Hindlimb muscle (tissue), 1 donor: ENCODE measurements at regions not wholly inside any gene's neighbourhood (a gene's known extent, or its start where the extent isn't known, plus 50 kb on each side); places are given as distances from the start of the nearest gene placed in this dataset.

ENCODE experiments used
- DNase-seq: peaks from one replicate; pipeline ENCODE4 v3.0.0-alpha.2; 2013

DNA sequence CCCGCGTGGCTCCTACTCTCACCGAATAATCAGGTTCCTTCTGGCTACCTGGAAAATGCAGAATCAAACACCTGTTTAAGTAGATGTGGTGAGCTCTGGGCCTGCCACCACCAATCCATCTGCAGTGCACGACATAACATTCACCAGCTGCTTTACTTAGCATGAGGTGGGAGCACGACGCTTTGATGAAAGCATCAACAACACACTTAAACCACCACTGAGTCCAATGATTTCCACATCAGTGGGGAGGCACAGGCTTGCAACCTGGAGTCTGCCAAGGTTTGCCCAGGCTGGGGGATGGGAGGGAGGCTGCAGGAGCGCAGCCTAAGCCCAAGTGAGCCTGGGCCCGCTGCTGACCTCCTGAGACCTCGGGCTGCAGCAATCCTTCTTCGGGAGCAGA lies 415.5 kb downstream of the MEIS1 start:
- DNase-seq, result no peak

DNA sequence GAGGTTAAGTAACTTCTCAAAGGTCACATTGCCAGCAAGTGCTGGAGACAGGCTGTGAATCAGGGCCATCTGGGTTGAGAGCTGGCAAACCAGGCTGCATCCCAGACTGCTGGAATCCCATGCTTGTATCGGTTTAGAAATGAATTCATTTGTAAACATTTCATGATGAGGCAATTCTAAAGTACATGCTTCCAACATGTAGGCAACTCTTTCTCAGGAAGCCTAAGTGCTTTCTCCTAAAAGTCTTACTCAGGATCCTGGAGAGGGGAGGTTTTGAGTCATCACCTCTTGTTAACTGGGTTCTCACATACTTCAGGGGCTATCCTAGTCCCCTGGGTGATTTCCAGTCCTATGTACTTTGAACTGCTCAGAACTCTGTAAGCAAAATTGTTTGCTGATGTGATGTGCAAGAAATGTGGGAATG lies 416.5 kb downstream of the MEIS1 start:
- DNase-seq, result no peak

DNA sequence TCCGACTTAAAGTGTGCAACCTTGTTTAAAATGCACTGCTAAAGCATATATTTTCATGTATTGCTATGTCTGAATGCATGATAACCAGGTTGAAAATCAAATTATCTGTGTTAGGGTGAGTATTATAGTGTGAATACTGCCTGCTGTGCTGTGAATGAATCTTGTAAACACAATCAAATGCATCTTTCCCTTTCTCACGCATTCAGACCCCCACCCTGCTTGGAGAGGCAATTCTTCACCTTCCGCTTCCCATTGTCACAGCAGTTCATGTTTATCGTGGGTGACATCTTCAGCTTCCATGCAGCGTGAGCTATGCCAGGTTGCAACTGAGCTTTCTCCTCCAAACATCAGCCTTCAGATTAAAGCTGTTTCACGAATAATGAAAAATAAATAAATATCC lies 418.0 kb downstream of the MEIS1 start:
- no peak for DNase-seq

DNA sequence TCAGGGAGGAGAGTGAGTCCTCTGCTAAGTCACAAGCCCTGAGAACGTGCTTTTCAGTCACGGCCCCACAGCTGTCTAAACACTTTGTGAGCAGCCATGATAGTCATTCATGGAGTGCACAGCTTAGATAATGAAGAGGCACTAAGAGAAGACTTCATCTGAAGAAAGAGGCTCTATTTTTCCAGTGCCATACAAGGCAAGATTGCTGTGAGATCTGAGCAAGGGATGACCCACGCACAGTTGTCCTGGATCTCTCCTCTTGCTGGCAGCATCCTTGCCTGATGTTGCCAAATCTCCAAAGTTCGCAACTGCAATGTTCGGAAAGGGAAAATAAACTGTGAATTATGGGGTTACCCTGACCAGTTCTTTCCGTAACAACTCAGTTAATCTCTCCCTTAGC lies 418.7 kb downstream of the MEIS1 start:
- DNase-seq, result no peak

DNA sequence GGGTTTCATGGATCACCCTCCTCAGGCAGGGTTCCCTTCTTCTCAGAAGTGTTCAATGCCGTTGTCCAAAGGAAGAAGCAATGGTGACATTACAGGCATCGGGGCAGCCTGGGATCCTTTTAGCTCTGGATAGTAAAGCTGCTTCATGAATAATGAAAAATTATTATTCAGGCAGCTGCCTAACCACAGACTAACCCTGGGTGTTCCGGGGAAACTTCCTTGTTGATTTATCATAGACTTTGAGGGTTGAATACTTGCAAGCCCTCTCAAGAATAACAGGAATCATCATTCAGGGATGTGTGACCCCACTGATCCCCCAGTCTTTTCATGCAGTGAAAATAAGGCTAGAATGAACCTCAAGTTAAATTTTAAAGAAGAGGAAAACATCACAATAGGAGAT lies 419.4 kb downstream of the MEIS1 start:
- DNase-seq, result no peak

GRCh38 chr2:66862885-66863650 lies 428.1 kb downstream of the MEIS1 start:
- DNase-seq, result peak; percentile 21

DNA sequence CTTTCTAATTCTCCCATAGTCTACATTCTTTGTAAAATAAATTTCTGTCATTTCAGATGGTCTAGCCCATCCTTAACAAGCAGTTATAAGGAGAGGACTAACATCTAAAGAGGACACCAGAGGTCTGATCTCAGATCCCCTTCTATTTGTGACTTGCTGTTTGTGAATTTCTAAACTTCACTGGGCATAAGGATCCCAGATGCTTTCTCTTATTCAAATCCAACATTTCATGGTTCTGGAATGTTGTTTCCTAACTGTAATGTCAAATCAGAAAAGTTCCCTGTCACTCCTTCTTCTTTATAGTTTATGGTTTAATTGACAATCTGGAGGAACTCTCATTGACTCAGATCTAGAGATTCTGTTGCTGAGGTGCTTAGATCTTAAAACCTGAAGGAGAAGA lies 430.2 kb downstream of the MEIS1 start:
- no peak for DNase-seq

DNA sequence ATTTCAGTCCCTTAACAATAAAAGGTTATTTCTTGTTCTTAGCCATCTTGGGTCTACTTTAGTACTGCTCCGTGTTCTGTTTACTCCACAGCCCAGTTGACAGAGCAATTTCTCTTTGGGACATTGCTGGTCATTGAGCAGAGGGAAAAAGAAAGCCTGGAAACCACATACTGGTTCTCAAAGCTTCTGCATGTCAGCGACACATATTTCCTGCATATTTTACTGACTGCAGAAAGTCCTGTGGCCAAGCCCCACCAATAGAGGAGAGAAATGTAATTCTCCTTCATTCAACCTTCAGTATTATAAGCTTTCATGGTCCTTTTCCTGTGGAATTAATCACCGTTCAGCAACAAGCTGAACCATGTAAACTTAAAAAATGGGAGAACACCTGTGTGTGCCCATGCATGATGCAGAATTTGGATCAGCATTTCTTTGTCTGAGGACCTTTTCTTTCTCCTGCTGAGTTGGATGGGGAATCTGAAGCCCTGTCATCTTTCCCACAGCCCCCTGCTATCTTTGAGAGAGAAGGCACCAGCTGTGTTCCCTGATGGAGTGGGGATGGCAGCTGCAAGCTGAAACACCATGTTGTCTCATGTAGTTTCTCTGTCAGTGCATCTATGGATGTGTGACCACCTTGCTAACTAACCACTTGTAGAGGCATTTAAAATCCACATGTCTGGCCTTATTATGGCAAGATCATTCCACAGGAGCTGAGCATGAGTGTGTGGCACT lies 431.6 kb downstream of the MEIS1 start:
- no peak for DNase-seq

DNA sequence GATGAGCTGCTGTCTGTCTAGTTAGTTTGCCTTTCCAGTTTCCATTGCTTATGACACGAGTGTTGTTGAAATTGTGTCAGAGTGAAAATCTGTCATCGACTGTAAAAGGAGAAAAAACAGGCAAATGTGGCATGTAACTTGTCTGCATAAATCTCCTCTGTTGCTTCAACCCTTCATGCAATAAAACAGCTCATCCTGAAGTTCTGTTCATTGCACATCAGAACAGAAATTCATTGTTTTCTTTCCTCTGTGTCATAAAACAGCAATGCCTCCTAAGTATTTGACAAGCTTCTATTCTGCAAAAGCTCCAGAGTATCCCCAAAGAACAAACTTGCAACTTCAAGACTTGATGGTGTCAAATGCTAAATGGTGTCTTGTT lies 432.1 kb downstream of the MEIS1 start:
- DNase-seq, result no peak

DNA sequence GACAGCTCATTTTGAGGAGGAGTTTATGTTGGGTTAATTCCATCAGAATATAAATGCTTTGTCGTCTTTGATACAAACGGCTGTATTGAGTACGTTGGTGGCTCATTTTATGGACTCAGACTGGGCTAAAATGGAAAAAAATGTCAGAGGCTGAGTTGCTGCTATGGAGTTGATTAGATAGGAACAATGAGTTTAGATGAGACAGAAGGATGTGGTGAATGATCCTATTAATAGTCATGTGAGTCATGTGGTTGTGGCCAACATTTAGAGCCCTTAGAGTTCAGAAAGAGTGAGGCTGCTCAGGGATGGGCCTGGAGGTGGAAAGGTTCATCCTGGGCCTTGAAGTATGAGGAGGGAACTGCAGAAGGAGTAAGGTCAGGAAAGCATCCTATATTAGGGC lies 434.2 kb downstream of the MEIS1 start:
- no peak for DNase-seq

DNA sequence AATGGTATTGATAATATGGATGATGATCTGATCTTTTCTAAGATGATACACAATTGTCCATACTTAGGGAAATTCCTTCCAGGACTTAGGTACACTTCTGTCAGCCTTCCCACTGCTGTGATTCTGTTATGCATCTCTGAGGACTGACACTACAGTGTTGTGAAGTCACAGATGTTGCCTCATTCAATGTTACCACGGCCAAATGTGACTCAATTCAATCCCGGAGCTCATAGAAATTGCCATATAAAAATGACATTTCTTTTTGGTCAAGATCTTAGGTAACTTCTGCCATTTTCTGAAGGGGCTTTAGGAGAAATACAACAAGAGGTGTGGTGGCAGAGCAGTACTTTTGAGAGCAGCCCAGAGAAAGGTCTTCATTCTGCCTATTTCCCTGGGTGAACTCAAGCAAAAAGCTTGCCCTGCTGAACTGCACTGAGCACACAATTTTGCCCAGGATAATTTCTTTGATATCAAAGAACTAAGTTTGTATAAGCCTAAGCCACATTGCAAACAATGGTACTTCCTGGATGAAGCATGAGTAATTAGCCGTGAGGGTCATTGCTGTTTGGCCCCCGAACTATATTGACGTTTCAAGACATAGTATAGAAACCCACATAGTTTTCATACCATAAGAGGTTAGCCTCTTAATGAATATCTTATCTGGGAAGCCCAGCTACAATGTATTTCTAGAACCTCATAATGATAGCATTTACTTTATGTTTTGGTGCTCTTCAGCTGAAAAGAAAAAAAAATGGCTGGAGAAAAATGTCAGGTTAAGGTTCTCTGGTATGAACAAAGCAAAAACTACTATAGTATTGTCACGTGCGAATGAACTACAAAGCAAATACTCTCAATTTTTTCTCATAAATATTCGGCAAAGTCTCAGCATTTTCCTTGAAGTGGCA lies 437.4 kb downstream of the MEIS1 start:
- no peak for DNase-seq

DNA sequence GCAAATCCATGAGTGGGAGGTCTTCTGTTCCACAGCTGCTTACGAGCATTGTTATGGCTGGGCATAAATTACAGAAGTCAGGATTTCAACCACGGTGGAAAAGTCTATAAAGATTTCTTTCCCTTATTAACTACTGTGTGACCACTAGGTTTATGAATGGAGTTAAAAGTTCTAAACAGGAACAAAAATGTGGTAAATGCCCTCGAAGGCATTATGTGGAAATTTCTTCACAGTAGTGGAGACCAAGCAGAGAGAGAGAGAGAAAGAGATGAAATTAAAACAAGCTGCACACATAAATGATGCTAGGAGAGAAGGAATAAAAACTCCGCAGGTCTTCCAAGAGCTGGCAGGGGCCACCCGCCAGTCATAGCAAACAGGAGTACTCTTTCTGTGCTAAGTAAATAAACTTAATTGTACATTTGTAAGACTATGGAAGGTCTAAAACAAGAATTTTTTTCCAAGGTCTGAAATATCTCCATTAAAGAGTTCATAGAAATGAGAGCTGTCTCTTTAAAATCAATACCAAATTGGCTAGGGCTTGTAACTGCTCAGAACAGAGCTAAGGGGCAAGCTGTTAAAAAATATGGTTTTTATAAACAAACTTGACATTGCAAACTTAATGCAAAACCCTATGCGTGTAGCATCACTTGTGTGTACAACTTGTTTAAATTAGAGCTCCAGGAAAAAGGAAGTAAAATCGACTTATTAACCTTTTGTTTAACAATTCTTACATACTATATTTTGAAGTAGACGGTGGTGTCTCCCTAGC lies 438.2 kb downstream of the MEIS1 start:
- no peak for DNase-seq

DNA sequence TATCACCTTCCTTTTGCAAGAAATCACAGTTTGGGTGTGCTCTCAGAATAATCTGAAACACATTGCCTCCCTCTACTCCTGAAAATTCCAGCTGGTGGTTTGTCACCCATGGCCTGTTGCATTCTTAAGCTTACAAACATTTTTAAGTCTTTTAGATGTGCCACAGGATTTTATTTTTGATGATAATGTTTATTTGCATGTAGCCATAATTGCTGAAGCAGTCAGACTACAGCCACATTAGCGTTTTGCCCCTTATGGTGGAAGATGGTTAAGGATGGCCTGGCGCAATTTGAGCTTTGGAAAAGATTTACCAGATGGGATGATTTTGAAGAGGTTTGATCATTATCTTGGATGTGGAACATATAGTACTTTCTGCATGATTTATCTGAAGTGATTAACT lies 439.5 kb downstream of the MEIS1 start:
- no peak for DNase-seq

GRCh38 chr2:66875941-66876462 lies 441.1 kb downstream of the MEIS1 start:
- no peak for DNase-seq

GRCh38 chr2:66885775-66886383 lies 451.0 kb downstream of the MEIS1 start:
- no peak for DNase-seq

DNA sequence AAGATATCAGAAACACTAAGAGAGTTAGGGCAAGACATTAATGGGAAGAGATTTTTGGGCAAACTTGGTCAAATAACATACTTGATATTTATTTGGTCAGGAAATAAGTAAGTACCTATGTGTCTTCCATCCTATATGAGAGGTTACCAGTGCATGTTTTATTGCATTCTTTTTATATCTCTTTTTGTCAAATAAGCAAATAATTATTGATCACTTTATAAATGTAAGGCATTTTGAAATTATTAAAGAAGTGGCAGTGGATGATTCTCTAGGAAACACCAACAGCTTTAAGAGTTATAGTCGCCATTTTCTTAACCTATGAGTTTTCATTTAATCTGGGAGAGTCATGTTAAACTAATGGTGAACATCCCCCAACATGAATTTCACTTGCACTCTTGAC lies 453.3 kb downstream of the MEIS1 start:
- DNase-seq, result no peak

- peak; percentile 17 for DNase-seq
These were observed 454.1 kb downstream of the MEIS1 start for GRCh38 chr2:66888791-66889631.

DNA sequence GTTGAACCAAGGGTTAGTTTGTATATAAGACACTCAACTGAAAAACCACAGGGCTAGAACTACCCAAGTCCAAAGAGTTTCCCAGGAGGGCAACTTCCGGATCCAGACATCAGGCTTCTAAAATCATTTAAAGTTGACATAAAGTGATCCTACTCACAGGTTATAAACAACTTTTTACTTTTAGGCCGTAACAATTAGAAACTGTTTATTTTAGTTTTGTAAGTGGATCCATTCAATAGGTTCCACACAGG lies 454.6 kb downstream of the MEIS1 start:
- DNase-seq, result no peak

DNA sequence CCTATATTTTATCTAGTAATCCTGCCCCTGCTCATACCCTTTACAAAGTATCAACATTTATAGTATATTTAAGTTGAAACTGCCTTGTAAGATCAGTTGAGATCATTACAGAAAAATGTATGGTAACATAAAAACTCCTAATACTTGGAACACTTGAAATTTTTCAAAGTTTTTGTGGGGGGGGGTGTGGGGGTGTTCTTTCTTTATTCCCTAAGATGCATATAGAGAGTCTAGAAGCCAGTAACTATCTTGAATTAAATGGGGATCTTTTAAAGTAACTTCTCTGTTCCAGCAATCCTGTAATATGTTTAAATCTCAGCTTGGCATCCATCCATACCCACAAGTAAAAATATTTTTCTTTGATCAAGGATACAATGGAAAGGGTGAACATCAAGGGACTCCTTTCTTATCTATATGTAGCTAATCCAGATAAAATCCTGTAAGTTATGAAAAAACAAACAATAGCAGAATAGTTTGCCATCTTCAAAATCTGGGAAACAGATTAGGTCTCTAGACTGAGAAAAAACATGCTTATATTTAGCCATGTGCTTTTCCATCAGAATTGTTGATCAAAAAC lies 455.3 kb downstream of the MEIS1 start:
- DNase-seq, result no peak

DNA sequence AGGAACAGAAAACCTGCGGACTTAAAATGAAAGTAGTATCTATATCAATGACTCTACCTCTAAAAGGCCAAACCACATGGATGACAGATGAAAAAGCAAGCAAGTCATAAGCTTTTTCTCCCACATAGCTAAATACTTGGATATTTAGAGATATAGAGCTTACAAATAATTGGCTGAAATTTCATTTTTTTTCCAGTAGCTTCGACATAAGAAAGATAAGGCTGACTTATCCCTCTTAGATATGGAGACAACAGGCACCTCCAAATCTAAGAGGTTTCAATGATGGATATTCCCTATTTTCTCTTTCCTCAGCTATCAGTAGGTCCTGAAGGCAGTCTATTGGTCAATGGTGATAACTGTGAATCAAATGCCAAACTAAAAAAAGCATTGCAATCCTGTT lies 460.3 kb downstream of the MEIS1 start:
- no peak for DNase-seq

DNA sequence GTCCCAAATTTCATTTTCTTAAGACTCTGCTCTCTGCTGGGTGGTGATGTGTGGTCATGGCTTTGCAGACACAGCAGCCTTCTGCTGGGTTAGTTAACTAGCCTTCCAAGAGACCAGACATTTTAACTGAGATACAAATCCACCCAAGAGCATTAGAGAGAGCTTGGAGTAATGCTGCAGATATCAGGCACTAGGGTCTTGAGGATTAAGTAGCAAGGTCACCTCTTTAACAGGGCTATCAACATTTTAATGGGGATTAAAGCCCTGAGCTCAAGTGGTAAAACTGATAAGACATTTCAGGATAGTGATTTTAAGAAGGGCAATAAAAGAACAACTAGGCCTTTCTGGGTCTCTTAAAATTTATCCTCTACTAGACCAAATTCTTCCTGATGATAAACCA lies 461.2 kb downstream of the MEIS1 start:
- DNase-seq, result no peak
